ENCODE measurements at regions not wholly inside any gene's neighbourhood (a gene's known extent, or its start where the extent isn't known, plus 50 kb on each side); places are given as distances from the start of the nearest gene placed in this dataset.

GRCh38 chr3:127472506-127472905 is 118.0 kb downstream of the TPRA1 start:
- no peaks in the 10 kb centered on the region for H3K9me3 ChIP-seq (ENCODE audit: control insufficient read depth, insufficient read depth, low read length)
- H3K4me2 ChIP-seq (ENCODE audit: low read depth, low read length) = no peak overlapping the region
- no peak overlapping the region for H3K9ac ChIP-seq (ENCODE audit: low read depth, low read length)
- ChIA-PET POLR2A (ENCODE audit: unreplicated experiment) (no interaction called here), CTCF (no interaction called here)
- no peaks in the 10 kb centered on the region for H4K20me1 ChIP-seq (ENCODE audit: insufficient read depth, low read length)
- no peak for ATAC-seq (ENCODE audit: low read depth)
- no peak overlapping the region for H2BK20ac ChIP-seq (ENCODE audit: low read depth, low read length)
- in situ Hi-C loops (cut with MboI; ENCODE audit: low sequenced_read_pairs) (no loop called here), dilution Hi-C loops (cut with HindIII; ENCODE audit: low sequenced_read_pairs, unreplicated experiment) (no loop called here), intact Hi-C loops (cut with micrococcal nuclease) (no loop called here)
- H3K9me1 ChIP-seq (ENCODE audit: insufficient read depth, low read length) = no peaks in the 10 kb centered on the region
- H4K8ac ChIP-seq (ENCODE audit: low read depth in 2 of 2, low read length in 2 of 2) = no peak overlapping the region
- H2BK120ac ChIP-seq (ENCODE audit: low read depth, low read length) = no peak overlapping the region
- H3K4ac ChIP-seq (ENCODE audit: low read depth, low read length) = no peak overlapping the region
- no peak overlapping the region for H3K18ac ChIP-seq (ENCODE audit: low read depth, low read length)
- no peaks in the 10 kb centered on the region for H3K4me1 ChIP-seq (ENCODE audit: control insufficient read depth, insufficient read depth, low read length)
- no peak overlapping the region for H3K27ac ChIP-seq (ENCODE audit: insufficient read depth, low read length)
- no peak overlapping the region for H3K4me3 ChIP-seq (ENCODE audit: insufficient read depth, low read depth, low read length)
- no peak overlapping the region for H2AK9ac ChIP-seq (replicated peaks; ENCODE audit: low read depth, low read length, poor library complexity)
- H3K36me3 ChIP-seq (ENCODE audit: control insufficient read depth, insufficient read depth, low read length) = no peaks in the 10 kb centered on the region
- no peak overlapping the region for H4K5ac ChIP-seq (ENCODE audit: low read depth, low read length)
- BruUV-seq (replicated peaks) = no TSS peak
- 20% methylated on average over 2 of the region's 11 CpGs; no CpG with 5 or more reads in 1 of the 2 experiments for WGBS, 2 experiments (ENCODE audit: extremely low coverage in 2 of 2, insufficient read length in 1 of 2)
- H2BK5ac ChIP-seq (ENCODE audit: low read depth, low read length, poor library complexity, severe bottlenecking) = no peak overlapping the region
- H3K27me3 ChIP-seq (ENCODE audit: control insufficient read depth, insufficient read depth, low read length) = peaks cover 25% of the 10 kb centered on the region
- H2BK15ac ChIP-seq (ENCODE audit: low read depth, low read length) = no peak overlapping the region
- H3K79me1 ChIP-seq (ENCODE audit: low read depth in 1 of 2, low read length in 2 of 2) = no peaks in the 10 kb centered on the region
- no peak overlapping the region for H3K56ac ChIP-seq (ENCODE audit: extremely low read depth, insufficient read depth, low read length)
- H2AK5ac ChIP-seq (ENCODE audit: low read depth, low read length) = no peak overlapping the region
- no peak overlapping the region for H3K23ac ChIP-seq (ENCODE audit: low read depth, low read length)
- no peak overlapping the region for H4K91ac ChIP-seq (ENCODE audit: insufficient read depth, low read depth, low read length)
- H2AFZ ChIP-seq (replicated peaks; ENCODE audit: low read length, poor library complexity) = no peak overlapping the region
- no peak overlapping the region for H3K14ac ChIP-seq (replicated peaks; ENCODE audit: low read depth, low read length)
- TF ChIP-seq MXI1 (IDR thresholded peaks at IDR 0.05; ENCODE audit: borderline replicate concordance, low read depth, low read length) = no peak
- no peak for TF ChIP-seq MAZ (IDR thresholded peaks at IDR 0.05; ENCODE audit: borderline replicate concordance, low read depth, low read length)
- TF ChIP-seq RAD21 (IDR thresholded peaks at IDR 0.05; ENCODE audit: low read length) = no peak
- TF ChIP-seq NFE2L2 (IDR thresholded peaks at IDR 0.05; ENCODE audit: low read depth, low read length) = no peak
- TF ChIP-seq POLR2A (IDR thresholded peaks at IDR 0.05; ENCODE audit: low read depth, low read length) = no peak
- TF ChIP-seq RCOR1 (IDR thresholded peaks at IDR 0.05; ENCODE audit: insufficient replicate concordance, low read length) = no peak
- TF ChIP-seq, protein P1, sequence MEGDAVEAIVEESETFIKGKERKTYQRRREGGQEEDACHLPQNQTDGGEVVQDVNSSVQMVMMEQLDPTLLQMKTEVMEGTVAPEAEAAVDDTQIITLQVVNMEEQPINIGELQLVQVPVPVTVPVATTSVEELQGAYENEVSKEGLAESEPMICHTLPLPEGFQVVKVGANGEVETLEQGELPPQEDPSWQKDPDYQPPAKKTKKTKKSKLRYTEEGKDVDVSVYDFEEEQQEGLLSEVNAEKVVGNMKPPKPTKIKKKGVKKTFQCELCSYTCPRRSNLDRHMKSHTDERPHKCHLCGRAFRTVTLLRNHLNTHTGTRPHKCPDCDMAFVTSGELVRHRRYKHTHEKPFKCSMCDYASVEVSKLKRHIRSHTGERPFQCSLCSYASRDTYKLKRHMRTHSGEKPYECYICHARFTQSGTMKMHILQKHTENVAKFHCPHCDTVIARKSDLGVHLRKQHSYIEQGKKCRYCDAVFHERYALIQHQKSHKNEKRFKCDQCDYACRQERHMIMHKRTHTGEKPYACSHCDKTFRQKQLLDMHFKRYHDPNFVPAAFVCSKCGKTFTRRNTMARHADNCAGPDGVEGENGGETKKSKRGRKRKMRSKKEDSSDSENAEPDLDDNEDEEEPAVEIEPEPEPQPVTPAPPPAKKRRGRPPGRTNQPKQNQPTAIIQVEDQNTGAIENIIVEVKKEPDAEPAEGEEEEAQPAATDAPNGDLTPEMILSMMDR (conservative IDR thresholded peaks at IDR 0.05; ENCODE audit: low read depth, low read length) = no peak
- no peak for TF ChIP-seq SMC3 (IDR thresholded peaks at IDR 0.05; ENCODE audit: low read depth, low read length)
- no peak for TF ChIP-seq USF2 (IDR thresholded peaks at IDR 0.05; ENCODE audit: low read depth, low read length)
- no peak for TF ChIP-seq RFX5 (IDR thresholded peaks at IDR 0.05; ENCODE audit: low read depth, low read length)
- TF ChIP-seq FOS (IDR thresholded peaks at IDR 0.05; ENCODE audit: low read depth, low read length) = no peak
- TF ChIP-seq CHD1 (IDR thresholded peaks at IDR 0.05; ENCODE audit: low read depth, low read length) = no peak
- no peak for TF ChIP-seq BHLHE40 (IDR thresholded peaks at IDR 0.05; ENCODE audit: low read depth, low read length)
- TF ChIP-seq, protein P2, sequence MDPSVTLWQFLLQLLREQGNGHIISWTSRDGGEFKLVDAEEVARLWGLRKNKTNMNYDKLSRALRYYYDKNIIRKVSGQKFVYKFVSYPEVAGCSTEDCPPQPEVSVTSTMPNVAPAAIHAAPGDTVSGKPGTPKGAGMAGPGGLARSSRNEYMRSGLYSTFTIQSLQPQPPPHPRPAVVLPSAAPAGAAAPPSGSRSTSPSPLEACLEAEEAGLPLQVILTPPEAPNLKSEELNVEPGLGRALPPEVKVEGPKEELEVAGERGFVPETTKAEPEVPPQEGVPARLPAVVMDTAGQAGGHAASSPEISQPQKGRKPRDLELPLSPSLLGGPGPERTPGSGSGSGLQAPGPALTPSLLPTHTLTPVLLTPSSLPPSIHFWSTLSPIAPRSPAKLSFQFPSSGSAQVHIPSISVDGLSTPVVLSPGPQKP (IDR thresholded peaks at IDR 0.05; ENCODE audit: borderline replicate concordance, low read depth, low read length) = no peak
- no peak for TF ChIP-seq MAFK (IDR thresholded peaks at IDR 0.05; ENCODE audit: low read depth, low read length)
- TF ChIP-seq CEBPB (IDR thresholded peaks at IDR 0.05; ENCODE audit: low read depth, low read length) = no peak
- DNase-seq = no peak

Measured in IMR-90 (cell line).